H1 (cell line): ENCODE measurements at regions not wholly inside any gene's neighbourhood (a gene's known extent, or its start where the extent isn't known, plus 50 kb on each side); places are given as distances from the start of the nearest gene placed in this dataset.

ENCODE experiments used
- CTCF ChIA-PET: fragments of 300-600 bp; sonication (Branson Sonifier 250); formaldehyde crosslinking; loops from one replicate; lab custom pipeline; 2021; ENCODE audit not compliant: partially characterized antibody; lab: Charles Lee
- POLR2A ChIA-PET: fragments of 300-600 bp; sonication (Branson Sonifier 250); formaldehyde crosslinking; loops from one replicate; lab custom pipeline; 2021; ENCODE audit warnings: inconsistent platforms; ENCODE audit not compliant: partially characterized antibody; lab: Charles Lee
- DNase-seq, 2 experiments: peaks; one replicate each; pipeline versions ENCODE4 v3.0.0 to v3.0.0-alpha.2; 2010 to 2022; ENCODE audit warnings: low spot score in 2 of 2, low read depth in 1 of 2, mixed read lengths in 1 of 2
- FAIRE-seq: peaks from 2 replicates; lab custom pipeline; 2011; peaks lifted over from hg19 to GRCh38; lab: Jason Lieb, UNC
- H2AFZ ChIP-seq: 2 replicates; pipeline ENCODE4 v1.8.1; 2012; ENCODE audit warnings: low read length, inconsistent platforms
- H2AK5ac ChIP-seq: 2 replicates; pipeline ENCODE4 v1.6.1; 2013; ENCODE audit warnings: low read depth, low read length
- H2BK120ac ChIP-seq: replicated peaks from 2 replicates; pipeline ENCODE3; 2013; ENCODE audit warnings: low read depth, low read length, inconsistent platforms
- H2BK12ac ChIP-seq: 2 replicates; pipeline ENCODE4 v1.6.1; 2013; ENCODE audit warnings: low read depth, low read length
- H2BK15ac ChIP-seq: 2 replicates; pipeline ENCODE4 v1.6.1; 2013; ENCODE audit warnings: low read length
- H2BK20ac ChIP-seq: 2 replicates; pipeline ENCODE4 v1.6.1; 2013; ENCODE audit warnings: low read length
- H2BK5ac ChIP-seq: 2 replicates; pipeline ENCODE4 v1.6.1; 2013; ENCODE audit warnings: low read depth, low read length
- H3K14ac ChIP-seq: 2 replicates; pipeline ENCODE4 v1.6.1; 2013; ENCODE audit warnings: inconsistent platforms; ENCODE audit not compliant: insufficient read length
- H3K18ac ChIP-seq: 2 replicates; pipeline ENCODE4 v1.6.1; 2013; ENCODE audit warnings: low read length; ENCODE audit errors: extremely low read depth
- H3K23ac ChIP-seq: 2 replicates; pipeline ENCODE4 v1.6.1; 2013; ENCODE audit warnings: inconsistent platforms; ENCODE audit not compliant: insufficient read length
- H3K23me2 ChIP-seq: 2 replicates; pipeline ENCODE4 v1.6.1; 2013; ENCODE audit warnings: low read depth, low read length
- H3K27ac ChIP-seq: 2 replicates; pipeline ENCODE4 v1.6.1; 2011; ENCODE audit warnings: low read depth, low read length, inconsistent platforms
- H3K27me3 ChIP-seq, 4 experiments: replicated peaks in 1 of 4; 1 replicate in 1 of 4; 2 replicates in 3 of 4; pipeline versions ENCODE4 v1.6.1 to v1.8.1; 2011 to 2013; ENCODE audit warnings: low read length in 3 of 4, mild to moderate bottlenecking in 3 of 4, inconsistent platforms in 2 of 4, mixed read lengths in 2 of 4, moderate library complexity in 1 of 4; ENCODE audit not compliant: control insufficient read depth in 3 of 4, insufficient read depth in 3 of 4; ENCODE audit errors: extremely low read depth in 1 of 4
- H3K36me3 ChIP-seq, 4 experiments: 2 replicates each; pipeline versions ENCODE4 v1.6.1 to v1.8.1; 2011 to 2013; ENCODE audit warnings: mild to moderate bottlenecking in 4 of 4, low read length in 3 of 4, moderate library complexity in 2 of 4, control low read depth in 1 of 4, inconsistent platforms in 1 of 4; ENCODE audit not compliant: insufficient read depth in 4 of 4, control insufficient read depth in 2 of 4
- H3K4ac ChIP-seq: replicated peaks from 2 replicates; pipeline ENCODE3; 2013; ENCODE audit warnings: low read length, low read depth, mixed read lengths, inconsistent platforms; ENCODE audit not compliant: insufficient read length
- H3K4me1 ChIP-seq, 4 experiments: replicated peaks in 1 of 4; 1 replicate in 1 of 4; 2 replicates in 3 of 4; pipeline versions ENCODE4 v1.6.1 to v1.8.1; 2011 to 2013; ENCODE audit warnings: low read length in 3 of 4, inconsistent platforms in 2 of 4, mixed read lengths in 1 of 4; ENCODE audit not compliant: insufficient read depth in 4 of 4, control insufficient read depth in 3 of 4
- H3K4me2 ChIP-seq, 2 experiments: 2 replicates each; pipeline versions ENCODE4 v1.6.1 to v1.8.1; 2011 to 2013; ENCODE audit warnings: low read depth in 2 of 2, low read length in 2 of 2, control low read depth in 1 of 2, inconsistent platforms in 1 of 2, mild to moderate bottlenecking in 1 of 2; ENCODE audit not compliant: insufficient read depth in 1 of 2
- H3K4me3 ChIP-seq, 4 experiments: fragments of 200-600, 300-600 bp in 1 of 4; sonication (generic), shearing (Covaris generic), sonication (Bioruptor Twin) in 1 of 4; 2 replicates each; pipeline versions ENCODE4 v1.5.1 to v1.8.1; 2011 to 2016; ENCODE audit warnings: low read length in 4 of 4, low read depth in 3 of 4, control low read depth in 2 of 4, inconsistent platforms in 2 of 4, mild to moderate bottlenecking in 2 of 4, mixed read lengths in 1 of 4, moderate library complexity in 1 of 4; ENCODE audit not compliant: insufficient read depth in 2 of 4; ENCODE audit errors: extremely low read depth in 1 of 4
- H3K56ac ChIP-seq: replicated peaks from 2 replicates; pipeline ENCODE3; 2013; ENCODE audit warnings: low read depth, mild to moderate bottlenecking, mixed read lengths, low read length, inconsistent platforms; ENCODE audit not compliant: insufficient read length
- H3K79me1 ChIP-seq: 2 replicates; pipeline ENCODE4 v1.6.1; 2013; ENCODE audit warnings: low read depth, low read length, control low read depth
- H3K79me2 ChIP-seq, 2 experiments: 2 replicates each; pipeline versions ENCODE4 v1.6.1 to v1.8.1; 2012 to 2013; ENCODE audit warnings: low read length in 2 of 2, mild to moderate bottlenecking in 2 of 2, inconsistent platforms in 1 of 2; ENCODE audit not compliant: insufficient read depth in 2 of 2, control insufficient read depth in 1 of 2
- H3K9ac ChIP-seq, 4 experiments: replicated peaks in 1 of 4; 1 replicate in 1 of 4; 2 replicates in 3 of 4; pipeline versions ENCODE4 v1.6.1 to v1.8.1; 2011 to 2013; ENCODE audit warnings: low read depth in 3 of 4, low read length in 3 of 4, control low read depth in 2 of 4, mild to moderate bottlenecking in 2 of 4, moderate library complexity in 2 of 4, inconsistent platforms in 1 of 4; ENCODE audit errors: extremely low read depth in 1 of 4
- H3K9me3 ChIP-seq, 2 experiments: 2 replicates each; pipeline versions ENCODE4 v1.6.1 to v1.8.1; 2012 to 2013; ENCODE audit warnings: mild to moderate bottlenecking in 2 of 2, moderate library complexity in 2 of 2, control low read depth in 1 of 2, inconsistent platforms in 1 of 2, low read depth in 1 of 2, low read length in 1 of 2, mixed read lengths in 1 of 2; ENCODE audit not compliant: insufficient read depth in 2 of 2
- H4K20me1 ChIP-seq, 2 experiments: replicated peaks in 1 of 2; 2 replicates each; pipeline versions ENCODE3 to v1.8.1; 2011 to 2013; ENCODE audit warnings: inconsistent platforms in 2 of 2, low read length in 2 of 2, mild to moderate bottlenecking in 1 of 2; ENCODE audit not compliant: insufficient read depth in 2 of 2, control insufficient read depth in 1 of 2
- H4K5ac ChIP-seq: 2 replicates; pipeline ENCODE4 v1.6.1; 2013; ENCODE audit warnings: low read length, low read depth, mixed read lengths, inconsistent platforms; ENCODE audit not compliant: insufficient read length
- H4K8ac ChIP-seq: 2 replicates; pipeline ENCODE4 v1.8.0; 2013; ENCODE audit warnings: mild to moderate bottlenecking, moderate library complexity, low read length, inconsistent platforms; ENCODE audit not compliant: insufficient read depth; ENCODE audit errors: extremely low read depth
- H4K91ac ChIP-seq: replicated peaks from 2 replicates; pipeline ENCODE3; 2013; ENCODE audit warnings: low read length, mixed read lengths, inconsistent platforms; ENCODE audit not compliant: insufficient read length
- BRCA1 ChIP-seq: IDR thresholded peaks from 2 replicates; pipeline ENCODE4 v1.6.1; 2012; ENCODE audit warnings: low read depth, low read length, improper control_type of control experiment
- CREB1 ChIP-seq: IDR thresholded peaks from 2 replicates; pipeline ENCODE4 v1.6.1; 2012; ENCODE audit warnings: inconsistent platforms
- EZH2 ChIP-seq: fragments of 200-600 bp; sonication (generic); IDR thresholded peaks from 2 replicates; pipeline ENCODE4 v1.7.1; 2012; ENCODE audit warnings: low read depth, mild to moderate bottlenecking, moderate library complexity, low read length, inconsistent platforms; ENCODE audit not compliant: severe bottlenecking
- FOSL1 ChIP-seq: IDR thresholded peaks from 2 replicates; pipeline ENCODE4 v1.6.1; 2011; ENCODE audit warnings: mild to moderate bottlenecking, low read depth, low read length, moderate library complexity; ENCODE audit not compliant: insufficient read depth
- HDAC2 ChIP-seq, 2 experiments: fragments of 300-600 bp in 1 of 2; sonication (generic) in 1 of 2; IDR thresholded peaks; 2 replicates each; pipeline ENCODE4 v1.6.1; 2011 to 2012; ENCODE audit warnings: low read depth in 2 of 2, low read length in 2 of 2, mild to moderate bottlenecking in 2 of 2, moderate library complexity in 2 of 2, borderline replicate concordance in 1 of 2, inconsistent platforms in 1 of 2
- KDM4A ChIP-seq: IDR thresholded peaks from one replicate; pipeline ENCODE4 v1.7.1; 2012; ENCODE audit warnings: low read depth, mild to moderate bottlenecking, moderate library complexity, low read length, inconsistent platforms; ENCODE audit not compliant: severe bottlenecking
- MAFK ChIP-seq: IDR thresholded peaks from 2 replicates; pipeline ENCODE4 v1.6.1; 2012; ENCODE audit warnings: low read depth, mild to moderate bottlenecking, improper control_type of control experiment, low read length
- POLR2AphosphoS5 ChIP-seq: IDR thresholded peaks from 2 replicates; pipeline ENCODE4 v1.6.1; 2011; ENCODE audit warnings: low read depth, low read length
- SUZ12 ChIP-seq: fragments of 200-600 bp; sonication (generic); IDR thresholded peaks from 2 replicates; pipeline ENCODE4 v1.6.1; 2012; ENCODE audit warnings: mild to moderate bottlenecking, inconsistent platforms, low read length, moderate library complexity, mixed read lengths
- TBP ChIP-seq: IDR thresholded peaks from 2 replicates; pipeline ENCODE4 v1.6.1; 2011; ENCODE audit warnings: low read depth, low read length, improper control_type of control experiment
- USF2 ChIP-seq: IDR thresholded peaks from 2 replicates; pipeline ENCODE4 v1.6.1; 2011; ENCODE audit warnings: low read length, improper control_type of control experiment
- TF ChIP-seq, protein P1 (sequence below): IDR thresholded peaks from 2 replicates; pipeline ENCODE4 v1.6.1; 2012; ENCODE audit warnings: inconsistent platforms
- TF ChIP-seq, protein P2 (sequence below): IDR thresholded peaks from 2 replicates; pipeline ENCODE4 v1.6.1; 2012; ENCODE audit warnings: low read length, inconsistent platforms

DNA sequence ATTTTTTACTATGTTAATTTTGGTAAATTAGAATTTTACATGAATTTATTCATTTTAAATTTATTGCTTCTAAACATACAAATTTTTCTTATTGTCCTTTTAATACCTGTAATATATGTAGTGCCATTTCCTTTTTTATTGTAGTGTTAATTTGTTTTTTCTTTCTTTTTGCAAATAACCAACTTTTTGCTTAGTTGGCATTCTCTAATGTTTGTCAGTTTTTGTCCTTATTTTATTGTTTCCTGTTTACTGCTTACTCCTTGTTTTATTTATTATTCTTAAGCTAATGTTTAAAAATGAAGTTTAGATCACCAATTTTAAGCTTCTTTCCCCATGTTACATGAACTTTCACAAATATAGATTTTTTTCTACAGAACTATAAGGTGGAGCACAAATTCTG, 516.6 kb downstream of the SLITRK1 start:
- Histone ChIP-seq H3K79me1 (no peaks in the 10 kb centered on the region), H3K4ac (no peak overlapping the region), H3K4me2 (no peak overlapping the region), H3K23ac (no peak overlapping the region), H3K56ac (no peak overlapping the region), H3K4me3 (no peak overlapping the region), H3K14ac (no peak overlapping the region), H2BK20ac (no peak overlapping the region), H3K4me1 (no peaks in the 10 kb centered on the region), H3K9me3 (no peaks in the 10 kb centered on the region), H4K91ac (no peak overlapping the region), H3K27me3 (no peaks in the 10 kb centered on the region), H2BK120ac (no peak overlapping the region), H3K27ac (no peak overlapping the region), H4K5ac (no peak overlapping the region), H3K18ac (no peak overlapping the region), H2AK5ac (no peak overlapping the region), H2BK12ac (no peak overlapping the region), H3K36me3 (no peaks in the 10 kb centered on the region), H2BK5ac (no peak overlapping the region), H3K23me2 (no peaks in the 10 kb centered on the region), H4K20me1 (no peaks in the 10 kb centered on the region), H3K79me2 (no peaks in the 10 kb centered on the region), H3K9ac (no peak overlapping the region), H2AFZ (no peak overlapping the region), H2BK15ac (no peak overlapping the region), H4K8ac (no peak overlapping the region)
- CTCF ChIA-PET = no interaction called here
- FAIRE-seq = no peak
- DNase-seq = no peak
- POLR2A ChIA-PET = no interaction called here
- TF ChIP-seq CREB1 (no peak), KDM4A (no peak), MAFK (no peak), EZH2 (no peak), SUZ12 (no peak), BRCA1 (no peak), USF2 (no peak), HDAC2 (IDR thresholded peaks at IDR 0.05; ENCODE audit: borderline replicate concordance in 1 of 2, low read depth in 2 of 2, low read length in 2 of 2) (no peak), FOSL1 (no peak), POLR2AphosphoS5 (no peak), TBP (no peak)
- TF ChIP-seq, protein P1, sequence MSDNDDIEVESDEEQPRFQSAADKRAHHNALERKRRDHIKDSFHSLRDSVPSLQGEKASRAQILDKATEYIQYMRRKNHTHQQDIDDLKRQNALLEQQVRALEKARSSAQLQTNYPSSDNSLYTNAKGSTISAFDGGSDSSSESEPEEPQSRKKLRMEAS = no peak
- TF ChIP-seq, protein P2, sequence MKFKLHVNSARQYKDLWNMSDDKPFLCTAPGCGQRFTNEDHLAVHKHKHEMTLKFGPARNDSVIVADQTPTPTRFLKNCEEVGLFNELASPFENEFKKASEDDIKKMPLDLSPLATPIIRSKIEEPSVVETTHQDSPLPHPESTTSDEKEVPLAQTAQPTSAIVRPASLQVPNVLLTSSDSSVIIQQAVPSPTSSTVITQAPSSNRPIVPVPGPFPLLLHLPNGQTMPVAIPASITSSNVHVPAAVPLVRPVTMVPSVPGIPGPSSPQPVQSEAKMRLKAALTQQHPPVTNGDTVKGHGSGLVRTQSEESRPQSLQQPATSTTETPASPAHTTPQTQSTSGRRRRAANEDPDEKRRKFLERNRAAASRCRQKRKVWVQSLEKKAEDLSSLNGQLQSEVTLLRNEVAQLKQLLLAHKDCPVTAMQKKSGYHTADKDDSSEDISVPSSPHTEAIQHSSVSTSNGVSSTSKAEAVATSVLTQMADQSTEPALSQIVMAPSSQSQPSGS = no peak
